Ecto neural progenitor cell (in vitro differentiated cells): ENCODE measurements at regions not wholly inside any gene's neighbourhood (a gene's known extent, or its start where the extent isn't known, plus 50 kb on each side); places are given as distances from the start of the nearest gene placed in this dataset.
"Not testable (repeated sequence)": the region's sequence is repeated elsewhere in the genome, so short reads cannot be mapped to it uniquely, and the experiment has no call there.

Source experiments
- DNase-seq: peaks from one replicate; pipeline ENCODE4 v3.0.0-alpha.2; 2018; ENCODE audit warnings: low spot score

DNA sequence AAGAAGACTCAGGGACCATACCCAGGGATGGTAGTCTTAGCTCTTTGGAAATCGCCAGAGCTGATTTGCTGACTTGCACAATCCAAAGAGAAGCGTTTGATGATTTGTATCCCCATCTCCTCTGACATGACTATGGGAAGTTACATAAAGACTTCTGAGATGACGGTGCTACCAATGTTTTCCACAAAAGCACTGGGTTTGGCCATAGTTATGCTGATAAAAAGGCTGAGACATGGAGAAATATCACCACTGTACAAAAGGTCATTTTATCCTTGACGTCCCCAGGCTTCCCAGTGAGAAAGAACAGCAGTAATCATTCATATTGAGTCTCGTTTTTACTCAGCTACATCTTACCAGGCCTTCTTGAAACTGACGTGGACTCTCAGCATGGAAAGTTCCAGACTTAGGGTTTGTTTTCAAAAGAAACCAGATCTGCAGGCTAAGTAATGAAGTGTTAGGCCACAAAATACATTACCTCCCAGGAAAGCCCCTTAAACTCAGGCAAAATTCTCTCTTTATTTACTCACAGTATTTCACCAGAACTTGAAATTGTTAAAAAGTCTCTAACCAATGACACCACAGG, 370.3 kb upstream of the JARID2 start:
- DNase-seq: no peak

DNA sequence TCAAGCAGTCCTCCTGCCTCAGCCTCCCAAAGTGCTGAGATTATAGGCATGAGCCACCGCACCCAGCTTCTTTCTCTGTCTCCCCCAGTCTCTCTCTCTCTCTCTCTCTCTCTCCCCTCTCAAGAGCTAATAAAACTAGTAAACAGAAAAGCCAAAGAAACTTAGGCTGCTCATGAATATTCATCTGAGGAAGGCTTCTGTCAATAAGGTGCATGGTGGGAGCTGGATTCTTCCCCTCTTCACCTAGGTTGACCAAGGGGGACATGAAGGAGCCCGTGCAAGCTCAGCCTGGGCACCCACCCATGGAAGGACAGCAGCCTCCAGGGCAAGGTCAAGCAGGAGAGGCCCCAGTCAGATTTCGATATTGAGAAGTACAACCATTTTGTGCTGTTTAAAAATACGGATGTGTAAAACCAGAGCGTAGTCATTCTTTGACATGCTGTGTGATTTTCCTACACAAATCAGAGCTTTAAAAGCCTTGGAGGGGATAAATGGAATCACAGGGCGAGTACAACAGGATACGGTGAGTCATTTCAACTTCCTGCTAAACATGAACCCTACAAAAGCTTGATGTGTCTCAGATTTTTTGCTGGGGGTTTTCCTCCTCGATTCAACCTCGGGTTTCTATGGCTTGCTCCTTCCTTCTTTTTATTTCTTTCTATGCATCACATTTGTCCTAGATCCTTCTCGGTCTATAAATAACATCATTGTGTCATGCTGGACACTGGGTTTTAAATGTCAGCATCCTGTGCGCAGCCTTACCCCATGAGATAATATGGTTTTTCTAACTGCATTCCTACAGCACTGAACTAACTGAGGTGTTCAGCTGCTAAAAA, 368.9 kb upstream of the JARID2 start:
- DNase-seq: no peak

DNA sequence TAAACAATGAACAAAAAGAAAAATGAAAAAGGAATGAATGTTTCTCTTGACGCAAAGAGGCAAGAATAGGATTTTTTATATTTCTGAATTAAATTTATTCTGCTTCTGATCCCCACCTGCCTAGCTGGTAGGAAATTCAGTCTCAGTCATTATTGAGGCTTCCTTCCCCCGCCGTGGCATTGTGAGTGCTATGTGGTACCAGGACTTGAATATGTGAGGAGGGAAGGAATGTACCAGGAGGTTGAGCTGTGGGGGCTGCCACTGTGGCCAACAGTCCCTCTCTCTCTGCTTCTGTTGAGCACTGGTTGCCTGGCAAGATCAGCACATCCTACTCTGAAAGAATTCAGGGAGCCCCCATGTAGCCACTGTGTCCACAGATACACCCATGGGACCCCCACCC, 368.1 kb upstream of the JARID2 start:
- DNase-seq: no peak

DNA sequence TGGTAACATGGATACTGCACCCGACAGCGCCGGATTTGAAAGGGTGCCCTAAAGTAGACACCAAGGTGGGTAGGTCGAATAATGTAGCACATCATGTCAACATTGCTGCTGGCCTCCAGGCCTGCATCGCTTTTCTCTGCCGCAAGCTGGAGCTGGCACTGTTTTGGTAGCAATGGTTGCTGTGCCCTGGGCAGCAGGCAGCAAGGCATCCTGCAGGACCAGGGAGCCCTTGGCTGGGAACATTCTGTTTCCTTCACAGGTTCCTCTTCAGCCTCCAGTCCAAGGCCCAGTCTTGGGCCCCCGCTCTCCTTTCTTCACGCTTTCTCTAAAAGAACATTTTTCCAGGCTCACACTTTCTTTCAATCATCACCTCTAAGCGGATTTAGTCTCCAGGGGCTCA, 365.8 kb upstream of the JARID2 start:
- no peak for DNase-seq

DNA sequence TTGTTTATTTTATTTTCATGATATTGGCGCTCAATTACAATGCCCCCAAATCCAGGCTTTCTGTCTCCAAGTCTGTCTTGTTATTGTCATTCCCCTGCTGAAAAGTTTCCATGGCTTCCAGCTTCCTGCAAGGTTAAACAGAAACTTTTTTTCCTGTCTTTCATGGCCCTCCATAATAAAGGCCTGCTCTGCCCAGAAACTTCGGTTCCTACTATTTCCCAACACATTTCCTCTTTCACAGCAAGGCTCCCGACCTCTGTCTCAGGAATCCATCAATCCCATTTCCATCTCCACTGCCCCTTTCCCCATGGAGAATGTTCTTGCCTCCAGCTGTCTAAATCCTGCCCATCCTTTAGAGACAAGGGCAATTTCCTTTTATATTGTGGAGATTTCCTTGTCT, 365.2 kb upstream of the JARID2 start:
- no peak for DNase-seq

DNA sequence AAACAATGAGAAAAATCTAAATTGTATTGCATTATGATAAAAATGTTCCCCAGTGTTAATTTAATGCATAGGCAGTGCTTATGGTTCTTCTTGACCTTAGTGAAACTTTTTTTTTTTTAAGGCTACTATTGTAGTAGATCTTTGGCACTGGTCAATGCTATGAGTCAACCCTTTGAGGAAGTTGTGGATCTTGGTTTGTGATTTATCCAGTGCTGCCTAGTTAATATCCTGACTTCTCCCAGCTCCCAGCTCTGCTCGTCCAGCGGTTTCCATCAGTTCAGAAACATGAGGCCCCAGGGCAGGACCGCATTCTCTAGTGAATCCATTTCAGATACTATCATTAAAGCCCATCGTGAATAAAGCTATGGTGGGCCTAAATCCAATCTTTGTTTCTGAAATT, 364.5 kb upstream of the JARID2 start:
- DNase-seq: no peak

DNA sequence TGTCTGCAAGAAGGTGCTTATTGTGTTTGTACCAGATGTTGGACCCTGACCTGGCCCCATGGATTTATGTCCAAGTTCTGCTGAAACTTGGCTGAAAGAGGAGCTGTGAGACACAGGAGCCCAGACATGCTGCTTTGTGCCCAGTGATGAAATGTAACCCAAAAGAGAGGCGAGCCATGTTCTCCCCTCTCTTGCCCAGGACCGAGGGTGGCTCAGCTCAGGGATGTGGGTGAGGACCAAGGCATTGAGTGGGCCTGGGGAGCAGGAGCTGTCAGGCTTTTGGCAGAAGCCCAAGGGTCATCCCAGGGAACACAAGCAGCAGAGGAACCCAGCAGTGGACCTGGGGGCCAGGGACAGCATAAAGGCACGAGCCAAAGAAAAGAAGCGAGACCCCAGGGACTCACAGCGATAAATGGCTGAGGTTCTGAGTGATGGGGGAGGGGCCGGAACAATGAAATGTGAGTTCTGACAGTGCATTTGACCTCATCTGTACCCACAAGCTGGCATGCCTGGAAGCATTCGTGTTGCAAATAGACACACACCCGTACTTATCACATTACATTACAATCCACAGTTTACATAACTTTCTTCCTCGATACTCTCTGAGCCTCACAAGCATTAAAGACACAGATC, 363.4 kb upstream of the JARID2 start:
- DNase-seq: no peak

DNA sequence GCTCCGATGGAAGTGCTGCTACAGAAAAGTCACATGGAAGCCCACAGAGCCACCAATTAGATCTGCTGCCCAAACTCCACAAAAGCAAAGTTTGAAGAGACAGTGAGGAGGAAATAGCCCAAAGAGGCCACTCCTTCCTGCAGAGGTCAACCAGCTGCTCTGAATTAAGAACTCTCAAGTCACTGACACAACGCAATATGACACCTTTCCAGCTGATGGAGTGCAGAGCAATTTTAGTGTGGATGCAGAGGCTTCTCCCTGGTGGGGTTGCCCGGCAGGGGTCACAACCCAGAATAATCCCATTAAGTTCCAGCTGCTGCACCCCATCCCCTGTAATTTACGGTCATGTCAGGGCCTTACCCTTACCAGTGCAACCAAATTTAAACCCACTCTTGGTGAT, 361.9 kb upstream of the JARID2 start:
- DNase-seq: peak; percentile 62

DNA sequence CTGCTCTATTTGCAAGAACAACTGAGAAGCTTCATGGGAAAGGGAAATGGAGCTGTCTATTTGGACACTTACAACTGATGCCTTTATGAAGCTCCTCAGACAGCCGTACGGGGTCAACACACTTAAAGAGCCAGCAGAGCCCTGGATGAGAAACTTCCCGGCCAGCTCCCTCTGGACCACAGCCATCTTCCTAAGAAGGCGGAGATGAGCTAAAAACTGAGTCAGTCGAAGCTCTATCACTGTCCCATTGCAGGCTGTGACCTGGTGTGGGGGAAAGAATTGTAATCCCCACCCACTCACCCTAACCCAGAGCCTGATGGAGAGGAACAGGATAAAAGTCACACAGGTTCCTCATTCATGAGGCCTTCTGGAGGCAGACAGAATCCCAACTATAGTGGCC, 360.4 kb upstream of the JARID2 start:
- DNase-seq: no peak

DNA sequence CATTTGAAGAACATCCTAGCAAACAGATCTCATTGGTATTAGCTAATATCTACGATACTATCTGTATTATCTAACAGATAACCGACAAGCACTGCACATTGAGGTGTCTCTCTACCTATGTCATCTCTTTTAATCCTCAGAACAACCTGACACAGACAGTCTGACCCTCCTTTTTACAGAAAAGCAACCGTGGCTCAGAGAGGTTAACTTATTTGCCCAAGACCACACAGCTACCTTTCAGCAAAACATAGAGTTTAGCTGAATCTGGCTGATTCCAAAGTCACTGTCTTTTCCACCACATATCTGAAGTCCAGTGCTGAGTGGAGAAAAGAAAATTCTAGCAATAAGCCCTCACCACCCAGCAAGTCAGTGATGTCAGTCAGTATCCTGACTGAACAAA, 358.7 kb upstream of the JARID2 start:
- DNase-seq: no peak

DNA sequence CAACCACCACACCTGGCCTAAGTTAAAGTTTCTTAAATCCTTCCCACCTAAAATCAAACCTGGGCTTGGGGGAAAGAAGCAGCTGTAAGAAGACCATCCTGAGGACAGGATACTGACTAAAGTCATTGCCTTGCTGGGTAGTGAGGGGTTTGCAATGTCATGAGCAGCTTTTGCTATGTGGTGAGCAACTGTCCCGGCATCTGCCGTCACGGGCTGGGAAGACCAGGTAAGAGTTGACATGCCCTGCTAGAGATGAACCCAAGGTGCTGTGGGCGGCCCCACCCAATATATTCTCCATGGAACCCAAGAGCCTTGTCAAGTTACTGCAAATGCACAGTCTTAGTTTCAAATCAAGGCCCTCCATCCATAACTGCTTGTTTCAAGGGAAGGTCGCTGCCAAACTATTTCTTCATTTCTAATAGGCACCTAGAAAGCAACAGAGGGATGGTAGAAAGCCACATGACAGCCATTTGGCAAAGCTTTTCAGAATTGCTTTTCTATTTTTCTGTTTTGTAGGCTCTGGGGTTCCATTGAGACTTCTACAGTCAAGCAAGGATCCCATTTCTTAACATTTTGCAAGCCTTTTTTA, 357.8 kb upstream of the JARID2 start:
- DNase-seq: no peak

DNA sequence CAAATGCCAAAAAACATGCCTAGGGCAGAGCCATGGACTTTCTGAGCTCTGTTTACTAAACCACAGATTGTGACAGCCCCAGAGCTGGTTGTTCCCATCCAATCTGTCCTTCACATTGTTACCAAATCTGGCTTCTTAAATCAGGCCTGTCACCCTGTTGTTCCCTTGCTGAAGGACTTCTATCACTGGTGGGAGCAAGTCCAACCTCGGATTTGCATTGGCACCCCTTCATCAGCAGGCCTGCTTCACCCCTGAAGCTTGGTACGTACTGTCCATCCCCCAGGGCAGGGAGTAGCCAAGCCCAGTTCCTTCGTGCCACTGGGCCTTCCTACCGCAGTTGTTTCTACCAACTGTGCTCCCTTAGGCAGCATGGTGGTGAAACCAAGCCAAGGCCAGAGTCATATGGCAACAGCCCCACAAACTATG, 357.3 kb upstream of the JARID2 start:
- DNase-seq: no peak

DNA sequence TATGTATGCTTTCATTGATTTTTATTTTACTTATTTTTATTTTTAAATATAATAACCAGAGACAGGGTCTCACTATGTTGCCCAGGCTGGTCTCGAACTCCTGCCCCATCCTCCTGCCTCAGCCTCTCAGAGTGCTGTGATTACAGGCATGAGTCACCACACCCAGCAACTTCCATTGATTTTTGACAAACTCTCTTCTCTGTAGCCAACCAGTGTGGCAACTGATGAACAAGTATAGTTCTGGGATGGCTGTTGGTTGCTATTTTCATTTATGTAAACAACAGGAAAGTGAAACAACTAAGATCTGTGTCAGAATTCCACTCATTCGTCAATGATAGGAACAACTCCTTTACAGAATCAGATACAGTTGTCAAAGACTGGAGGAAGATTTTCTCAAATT, 356.7 kb upstream of the JARID2 start:
- DNase-seq: no peak

DNA sequence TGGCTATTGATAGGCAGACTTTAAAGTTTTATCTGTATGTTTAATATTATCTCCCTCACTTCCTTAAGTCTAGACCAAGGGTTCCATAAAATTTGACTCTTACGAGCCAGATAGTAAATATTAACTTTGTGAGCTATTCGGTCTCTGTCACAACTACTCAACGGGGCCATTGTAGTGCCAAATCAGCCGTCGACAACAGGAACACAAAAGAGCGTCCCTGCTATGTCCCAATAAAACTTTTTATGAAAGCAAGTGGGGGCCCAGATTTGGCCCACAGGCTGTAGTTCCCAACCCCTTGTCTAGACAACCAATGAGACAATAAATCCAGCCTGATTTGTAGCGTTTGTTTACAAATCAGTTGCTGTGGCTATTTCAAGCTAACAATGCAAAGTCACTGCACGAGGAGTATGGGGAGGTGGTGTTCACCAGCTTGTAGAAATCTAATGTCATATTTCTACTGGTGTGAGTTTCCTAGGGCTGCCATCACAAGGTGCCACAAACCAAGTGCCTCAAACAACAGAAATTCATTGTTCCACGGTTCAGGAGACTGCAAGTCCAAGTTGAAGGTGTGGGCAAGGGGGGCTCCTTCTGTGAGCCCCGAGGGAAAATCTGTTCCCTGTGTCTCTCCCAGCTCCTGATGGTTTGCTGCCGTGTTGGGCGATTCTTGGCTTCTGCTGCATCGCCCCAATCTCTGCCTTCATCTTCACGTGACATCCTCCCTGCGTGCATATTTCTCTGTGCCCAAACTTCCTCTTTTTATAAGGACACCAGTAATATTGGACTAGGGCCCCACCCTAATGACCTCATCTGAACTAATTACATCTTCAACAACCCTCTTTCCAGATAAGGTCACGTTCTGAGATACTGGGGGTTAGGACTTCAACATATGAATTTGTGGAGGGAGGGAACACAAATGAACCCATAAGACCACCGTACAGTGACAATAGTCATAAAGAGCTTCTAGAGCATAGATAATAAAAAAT, 356.0 kb upstream of the JARID2 start:
- DNase-seq: no peak

DNA sequence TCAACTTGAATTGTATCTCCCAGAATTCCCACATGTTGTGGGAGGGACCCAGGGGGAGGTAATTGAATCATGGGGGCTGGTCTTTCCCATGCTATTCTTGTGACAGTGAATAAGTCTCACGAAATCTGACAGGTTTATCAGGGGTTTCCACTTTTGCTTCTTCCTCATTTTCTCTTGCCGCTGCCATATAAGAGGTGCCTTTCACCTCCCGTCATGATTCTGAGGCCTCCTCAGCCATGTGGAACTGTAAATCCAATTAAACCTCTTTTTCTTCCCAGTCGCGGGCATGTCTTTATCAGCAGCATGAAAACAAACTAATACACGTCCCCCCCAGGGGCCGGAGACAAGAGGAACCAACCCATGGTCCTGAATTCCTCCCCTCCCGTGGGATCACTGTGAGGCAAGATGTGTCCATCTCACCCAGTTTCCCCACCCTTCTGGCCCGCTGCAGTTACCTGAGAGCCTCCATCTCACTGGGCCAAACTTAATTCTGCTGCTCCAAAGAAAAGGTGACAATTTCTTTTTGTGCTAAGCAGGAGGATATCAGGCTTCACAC, 354.0 kb upstream of the JARID2 start:
- DNase-seq: not testable (repeated sequence)

DNA sequence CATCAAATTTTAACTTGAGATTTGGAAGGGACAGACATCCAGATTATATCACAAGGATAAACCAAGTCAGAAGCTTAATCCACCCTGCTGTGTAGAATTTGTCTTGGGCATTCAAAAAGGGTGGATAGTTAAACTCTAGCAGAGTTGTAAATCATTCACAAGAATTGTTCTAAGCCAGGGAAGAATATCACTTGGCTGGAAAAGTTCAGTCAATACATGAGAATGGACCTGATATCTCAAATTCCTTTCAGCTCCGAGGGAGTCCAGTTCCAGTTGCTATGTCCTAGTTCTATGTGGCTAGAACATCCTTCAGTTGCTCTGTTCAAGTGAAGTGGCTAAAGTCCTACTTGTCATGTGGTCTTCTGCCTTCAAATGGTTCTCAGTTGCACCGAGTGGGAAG, 351.8 kb upstream of the JARID2 start:
- DNase-seq: no peak

DNA sequence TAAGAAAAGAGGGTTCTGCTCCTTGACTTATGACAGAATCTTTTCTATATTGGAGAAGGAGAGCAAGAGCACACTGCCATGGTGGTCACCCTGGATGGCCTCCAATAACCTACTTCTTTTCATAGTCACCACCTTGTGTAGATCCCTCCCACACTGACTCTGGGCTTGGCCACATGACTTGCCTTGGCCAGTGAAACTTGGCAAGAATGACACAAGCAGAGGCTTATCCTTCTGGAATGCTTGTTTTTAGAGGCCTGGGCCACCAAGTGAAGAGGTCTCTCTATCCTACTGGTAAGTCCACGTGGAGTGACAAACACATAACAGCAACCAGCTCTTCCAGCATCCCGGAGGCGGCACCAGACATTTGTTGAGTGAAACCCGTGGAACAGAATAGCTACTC, 349.4 kb upstream of the JARID2 start:
- DNase-seq: no peak

DNA sequence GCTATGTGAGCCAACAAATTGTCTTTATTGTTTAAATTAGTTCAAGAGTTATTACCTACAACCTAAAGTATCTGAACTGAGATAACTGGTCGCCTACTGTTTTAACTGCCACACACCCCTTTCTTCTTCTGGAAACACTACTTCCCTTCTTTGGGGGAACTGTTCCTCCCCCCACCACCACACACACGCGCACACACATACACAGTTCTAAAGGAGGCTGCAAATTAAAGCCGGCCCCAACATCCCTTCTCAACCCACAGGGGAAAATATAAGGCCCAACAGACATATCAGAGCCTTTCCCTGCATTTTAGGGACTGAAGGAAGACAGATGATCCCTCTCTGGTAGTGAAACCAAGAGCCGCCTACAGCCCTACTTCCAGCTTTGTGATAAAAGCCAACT, 348.0 kb upstream of the JARID2 start:
- DNase-seq: no peak

DNA sequence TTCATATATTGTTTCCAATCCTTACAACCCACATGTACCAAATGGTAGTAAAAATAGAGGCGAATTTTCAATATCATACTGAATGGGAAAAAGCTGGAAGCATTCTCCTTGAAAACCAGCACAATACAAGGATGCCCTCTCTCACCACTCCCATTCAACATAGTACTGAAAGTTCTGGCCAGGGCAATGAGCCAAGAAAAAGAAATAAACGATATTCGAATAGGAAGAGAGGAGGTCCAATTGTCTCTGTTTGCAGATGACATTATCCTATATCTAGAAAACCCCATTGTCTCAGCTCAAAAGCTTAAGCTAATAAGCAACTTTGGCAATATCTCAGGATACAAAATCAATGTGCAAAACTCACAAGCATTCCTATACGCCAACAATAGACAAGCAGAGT, 346.4 kb upstream of the JARID2 start:
- DNase-seq: not testable (repeated sequence)

DNA sequence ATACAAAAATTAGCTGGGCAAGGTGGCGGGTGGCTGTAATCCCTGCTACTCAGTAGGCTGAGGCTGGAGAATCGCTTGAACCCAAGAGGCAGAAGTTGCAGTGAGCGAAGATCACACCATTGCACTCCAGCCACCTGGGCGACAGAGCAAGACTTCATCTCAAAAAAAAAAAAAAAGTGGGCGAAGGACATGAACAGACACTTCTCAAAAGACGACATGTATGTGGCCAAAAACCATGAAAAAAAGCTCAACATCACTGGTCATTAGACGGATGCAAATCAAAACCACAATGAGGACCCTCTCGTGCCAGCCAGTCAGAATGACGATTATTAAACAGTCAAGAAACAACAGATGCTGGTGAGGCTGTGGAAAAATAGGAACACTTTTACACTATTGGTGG, 344.9 kb upstream of the JARID2 start:
- DNase-seq: no peak

DNA sequence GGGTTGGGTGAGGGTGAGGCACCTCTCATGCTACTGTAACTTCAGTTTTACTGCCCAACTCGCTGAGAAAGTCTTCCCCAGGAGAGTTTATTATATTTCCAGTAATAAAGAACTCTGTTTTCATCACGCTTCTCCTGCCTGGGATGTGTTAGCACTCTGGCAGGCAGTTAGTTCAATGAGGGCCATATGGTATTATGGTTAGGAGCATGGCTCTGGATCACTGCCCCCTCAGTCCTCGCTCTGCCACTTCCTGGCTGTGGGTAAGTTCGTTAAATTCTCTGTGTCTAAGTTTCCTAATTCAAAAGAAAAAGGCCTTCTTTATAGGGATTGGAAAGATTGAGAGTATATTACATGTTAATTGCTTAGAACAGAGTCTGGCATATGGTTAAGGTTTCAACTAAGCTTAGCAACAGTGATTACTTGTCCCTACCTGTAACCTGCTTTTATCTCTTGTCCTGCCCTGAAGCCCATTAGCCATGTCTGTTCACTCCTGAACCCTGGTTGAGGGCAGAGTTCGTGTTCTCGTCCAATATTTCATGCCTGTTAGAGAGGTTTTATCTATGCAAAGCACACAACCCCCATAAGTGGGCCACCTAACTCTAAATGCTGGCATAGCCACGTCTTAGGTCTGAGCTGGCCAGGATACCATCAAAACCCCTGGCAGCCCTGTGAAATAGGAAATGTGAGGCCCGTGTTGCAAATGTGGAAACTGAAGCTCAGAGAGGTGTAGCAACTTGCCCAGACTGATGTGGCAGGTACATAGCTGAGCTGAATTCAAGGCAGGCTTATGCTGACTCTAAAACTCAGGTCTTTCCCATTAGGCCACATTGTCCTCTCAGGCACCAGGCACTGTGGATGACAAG, 342.5 kb upstream of the JARID2 start:
- no peak for DNase-seq
